ENCODE measurements at regions not wholly inside any gene's neighbourhood (a gene's known extent, or its start where the extent isn't known, plus 50 kb on each side); places are given as distances from the start of the nearest gene placed in this dataset.

DNA sequence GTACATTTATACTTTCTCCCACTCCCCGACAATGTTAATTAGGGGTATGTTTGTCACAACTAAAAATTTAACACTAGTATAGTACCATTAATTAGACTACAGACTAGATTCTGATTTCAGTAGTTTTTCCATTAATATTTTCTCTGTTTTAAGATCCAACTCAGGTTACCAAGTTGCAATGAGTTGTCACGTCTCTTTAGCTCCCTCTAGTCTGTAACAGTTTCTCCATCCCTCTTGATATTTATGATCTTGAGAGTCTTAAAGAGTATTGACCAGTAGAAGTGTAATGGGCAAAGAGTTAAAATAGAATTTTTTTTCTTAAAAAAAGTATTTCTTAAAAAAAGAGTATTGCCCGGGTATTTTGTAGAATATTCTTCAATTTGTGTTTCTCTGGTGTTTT is 598.1 kb downstream of the TBC1D4 start:
- Histone ChIP-seq H3K36me3 (no peaks in the 10 kb centered on the region), H3K27me3 (no peaks in the 10 kb centered on the region), H3K4me1 (no peaks in the 10 kb centered on the region), H3K9me3 (peaks cover 0 to 4% (median 0%) of the 10 kb centered on the region in 3 donors), H3K4me3 (no peak overlapping the region), H3K27ac (no peak overlapping the region)
- TF ChIP-seq, protein P1, sequence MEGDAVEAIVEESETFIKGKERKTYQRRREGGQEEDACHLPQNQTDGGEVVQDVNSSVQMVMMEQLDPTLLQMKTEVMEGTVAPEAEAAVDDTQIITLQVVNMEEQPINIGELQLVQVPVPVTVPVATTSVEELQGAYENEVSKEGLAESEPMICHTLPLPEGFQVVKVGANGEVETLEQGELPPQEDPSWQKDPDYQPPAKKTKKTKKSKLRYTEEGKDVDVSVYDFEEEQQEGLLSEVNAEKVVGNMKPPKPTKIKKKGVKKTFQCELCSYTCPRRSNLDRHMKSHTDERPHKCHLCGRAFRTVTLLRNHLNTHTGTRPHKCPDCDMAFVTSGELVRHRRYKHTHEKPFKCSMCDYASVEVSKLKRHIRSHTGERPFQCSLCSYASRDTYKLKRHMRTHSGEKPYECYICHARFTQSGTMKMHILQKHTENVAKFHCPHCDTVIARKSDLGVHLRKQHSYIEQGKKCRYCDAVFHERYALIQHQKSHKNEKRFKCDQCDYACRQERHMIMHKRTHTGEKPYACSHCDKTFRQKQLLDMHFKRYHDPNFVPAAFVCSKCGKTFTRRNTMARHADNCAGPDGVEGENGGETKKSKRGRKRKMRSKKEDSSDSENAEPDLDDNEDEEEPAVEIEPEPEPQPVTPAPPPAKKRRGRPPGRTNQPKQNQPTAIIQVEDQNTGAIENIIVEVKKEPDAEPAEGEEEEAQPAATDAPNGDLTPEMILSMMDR (IDR thresholded peaks at IDR 0.05 in 4 of 5, conservative IDR thresholded peaks at IDR 0.05 in 1 of 5), result no peak
- TF ChIP-seq POLR2A (IDR thresholded peaks at IDR 0.05), result no peak
- in situ Hi-C loops (cut with MboI; ENCODE audit: low sequenced_read_pairs in 4 of 4) (no loop called here), intact Hi-C loops (cut with DNase I; ENCODE audit: low total_unique reads) (no loop called here)
- ATAC-seq (no peak), DNase-seq (no peak)

DNA sequence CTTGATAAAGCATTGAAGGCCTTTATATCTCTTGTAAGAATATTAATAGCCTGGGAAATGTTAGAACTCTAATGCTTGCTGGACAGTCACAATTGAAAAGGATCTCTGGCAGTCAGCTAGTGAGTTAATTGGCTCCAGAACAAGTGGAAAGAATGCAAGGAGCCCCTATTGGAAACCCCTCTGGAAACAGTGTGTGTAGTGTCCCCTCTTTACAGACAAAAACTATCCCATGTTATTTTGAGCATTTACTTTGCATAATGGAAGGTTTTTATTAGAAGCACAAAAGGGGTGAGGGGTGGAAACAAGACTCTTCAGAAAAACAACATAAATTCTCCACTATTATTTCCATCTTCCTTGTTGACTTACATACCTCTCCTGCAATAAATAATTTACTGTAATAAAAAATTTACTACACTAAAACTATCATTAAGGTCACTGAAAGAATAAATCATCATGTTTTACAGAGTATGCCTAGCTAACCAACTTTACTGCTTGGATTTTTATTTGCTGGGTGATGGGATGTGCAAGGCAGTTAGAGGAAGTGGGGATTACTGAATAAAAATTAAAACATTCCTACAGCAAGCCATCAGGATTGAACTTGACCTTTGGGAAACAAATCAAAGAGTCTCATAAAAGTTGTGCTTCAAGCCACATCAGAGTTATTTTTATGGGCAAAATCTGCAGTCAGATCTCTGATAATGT is 610.4 kb downstream of the TBC1D4 start:
- H3K27me3 ChIP-seq, result no peaks in the 10 kb centered on the region
- H3K4me3 ChIP-seq, result no peak overlapping the region
- no peaks in the 10 kb centered on the region for H3K9me3 ChIP-seq
- H3K27ac ChIP-seq, result no peak overlapping the region
- intact Hi-C loops (cut with DNase I; ENCODE audit: low total_unique reads) (no loop called here), in situ Hi-C loops (cut with MboI; ENCODE audit: low sequenced_read_pairs in 4 of 4) (no loop called here)
- DNase-seq, result no peak
- no peaks in the 10 kb centered on the region for H3K4me1 ChIP-seq
- ATAC-seq, result no peak
- TF ChIP-seq, protein P1 (IDR thresholded peaks at IDR 0.05 in 4 of 5, conservative IDR thresholded peaks at IDR 0.05 in 1 of 5), result no peak
- no peak for TF ChIP-seq POLR2A (IDR thresholded peaks at IDR 0.05)
- no peaks in the 10 kb centered on the region for H3K36me3 ChIP-seq

DNA sequence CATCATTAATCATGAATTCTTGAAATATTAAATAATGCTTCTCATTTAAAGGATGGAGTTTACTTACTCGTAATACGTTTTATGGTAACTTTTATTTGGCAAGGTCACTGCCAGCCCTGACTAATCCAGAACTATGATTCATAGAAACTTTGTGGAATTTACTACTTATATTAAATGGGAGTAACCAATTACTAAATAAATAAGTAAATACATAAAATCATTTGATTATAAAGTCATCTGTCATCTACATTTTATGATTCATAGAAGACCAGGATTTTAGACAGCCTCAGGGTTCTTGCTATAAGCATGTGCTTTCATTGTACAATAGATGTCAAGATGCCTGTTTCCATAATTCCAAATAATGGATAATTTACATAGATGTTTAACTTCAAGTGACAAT is 611.1 kb downstream of the TBC1D4 start:
- H3K36me3 ChIP-seq, result no peaks in the 10 kb centered on the region
- no peaks in the 10 kb centered on the region for H3K9me3 ChIP-seq
- ATAC-seq (no peak), DNase-seq (no peak)
- H3K4me1 ChIP-seq, result no peaks in the 10 kb centered on the region
- TF ChIP-seq, protein P1 (IDR thresholded peaks at IDR 0.05 in 4 of 5, conservative IDR thresholded peaks at IDR 0.05 in 1 of 5), result no peak
- TF ChIP-seq POLR2A (IDR thresholded peaks at IDR 0.05), result no peak
- no peaks in the 10 kb centered on the region for H3K27me3 ChIP-seq
- intact Hi-C loops (cut with DNase I; ENCODE audit: low total_unique reads) (no loop called here), in situ Hi-C loops (cut with MboI; ENCODE audit: low sequenced_read_pairs in 4 of 4) (no loop called here)
- H3K4me3 ChIP-seq, result no peak overlapping the region
- H3K27ac ChIP-seq, result no peak overlapping the region

DNA sequence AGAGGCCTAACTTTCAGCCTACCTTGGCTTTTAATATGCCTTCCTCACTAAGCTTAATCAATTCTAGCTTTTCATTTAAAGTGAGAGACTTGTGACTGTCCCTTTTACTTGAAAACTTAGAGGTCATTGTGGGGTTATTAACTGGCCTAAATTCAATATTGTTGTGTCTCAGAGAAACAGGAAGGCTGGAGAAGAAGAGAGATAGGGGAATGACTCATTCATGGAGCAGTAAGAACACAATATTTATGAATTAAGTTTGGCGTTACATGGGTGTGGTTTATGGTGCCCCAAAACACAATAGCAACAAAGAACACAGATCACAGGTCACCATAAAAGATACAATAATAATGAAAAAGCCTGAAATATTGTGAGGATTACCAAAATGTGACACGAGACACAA is 612.1 kb downstream of the TBC1D4 start:
- no peaks in the 10 kb centered on the region for H3K9me3 ChIP-seq
- H3K4me1 ChIP-seq, result no peaks in the 10 kb centered on the region
- no peaks in the 10 kb centered on the region for H3K36me3 ChIP-seq
- in situ Hi-C loops (cut with MboI; ENCODE audit: low sequenced_read_pairs in 4 of 4) (no loop called here), intact Hi-C loops (cut with DNase I; ENCODE audit: low total_unique reads) (no loop called here)
- TF ChIP-seq, protein P1 (IDR thresholded peaks at IDR 0.05 in 4 of 5, conservative IDR thresholded peaks at IDR 0.05 in 1 of 5), result no peak
- no peak for TF ChIP-seq POLR2A (IDR thresholded peaks at IDR 0.05)
- H3K27ac ChIP-seq, result no peak overlapping the region
- no peak overlapping the region for H3K4me3 ChIP-seq
- ATAC-seq, result no peak
- no peak for DNase-seq
- no peaks in the 10 kb centered on the region for H3K27me3 ChIP-seq

DNA sequence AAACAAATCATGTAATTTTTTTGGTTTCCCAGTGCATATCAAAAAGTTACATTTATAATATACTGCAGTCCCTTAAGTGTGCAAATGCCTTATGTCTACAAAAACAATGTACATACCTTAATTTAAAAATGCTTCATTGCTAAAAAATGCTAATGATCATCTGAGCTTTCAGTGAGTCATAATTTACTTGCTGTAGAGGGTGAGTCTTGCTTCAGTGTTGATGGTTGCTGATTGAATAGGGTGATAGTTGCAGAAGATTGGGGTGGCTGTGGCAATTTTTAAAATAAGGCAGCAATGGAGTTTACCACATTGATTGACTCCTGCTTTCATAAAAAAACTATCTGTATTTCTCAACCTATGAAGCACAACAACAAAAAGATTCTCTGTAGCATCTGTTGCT is 613.9 kb downstream of the TBC1D4 start:
- ATAC-seq, result no peak

More for the DNA sequence above, 613.9 kb downstream of the TBC1D4 start:
- TF ChIP-seq, protein P1 (IDR thresholded peaks at IDR 0.05 in 4 of 5, conservative IDR thresholded peaks at IDR 0.05 in 1 of 5), result no peak
- no peak for TF ChIP-seq POLR2A (IDR thresholded peaks at IDR 0.05)
- Histone ChIP-seq H3K36me3 (no peaks in the 10 kb centered on the region), H3K4me1 (no peaks in the 10 kb centered on the region), H3K4me3 (no peak overlapping the region), H3K9me3 (no peaks in the 10 kb centered on the region), H3K27me3 (no peaks in the 10 kb centered on the region), H3K27ac (no peak overlapping the region)
- no peak for DNase-seq
- in situ Hi-C loops (cut with MboI; ENCODE audit: low sequenced_read_pairs in 4 of 4) (no loop called here), intact Hi-C loops (cut with DNase I; ENCODE audit: low total_unique reads) (no loop called here)

Data from gastrocnemius medialis (tissue), 4 donors.